Mesodermal cell (in vitro differentiated cells): ENCODE measurements at regions not wholly inside any gene's neighbourhood (a gene's known extent, or its start where the extent isn't known, plus 50 kb on each side); places are given as distances from the start of the nearest gene placed in this dataset.

ENCODE experiments used
- H3K27ac ChIP-seq: 2 replicates; pipeline ENCODE4 v1.7.0; 2013; ENCODE audit warnings: mild to moderate bottlenecking, low read depth, low read length, moderate library complexity; ENCODE audit not compliant: severe bottlenecking
- H3K36me3 ChIP-seq: 2 replicates; pipeline ENCODE4 v1.7.1; 2013; ENCODE audit warnings: mild to moderate bottlenecking, low read length, moderate library complexity; ENCODE audit not compliant: control insufficient read depth, insufficient read depth
- H3K4me1 ChIP-seq: one replicate; pipeline ENCODE4 v1.7.1; 2013; ENCODE audit warnings: mild to moderate bottlenecking, low read length; ENCODE audit not compliant: insufficient read depth, control insufficient read depth, poor library complexity, severe bottlenecking
- H3K4me3 ChIP-seq: 2 replicates; pipeline ENCODE4 v1.7.0; 2013; ENCODE audit warnings: low read length, control low read depth, mild to moderate bottlenecking; ENCODE audit not compliant: insufficient read depth, poor library complexity, severe bottlenecking; ENCODE audit errors: extremely low read depth
- H3K9me3 ChIP-seq: 2 replicates; pipeline ENCODE4 v1.7.1; 2013; ENCODE audit warnings: mild to moderate bottlenecking, low read length, moderate library complexity; ENCODE audit not compliant: control insufficient read depth
- WGBS, 2 experiments: methylation state at CpG; one replicate each; pipeline ENCODE4 v1.1.5; 2013; ENCODE audit warnings: missing lambda C conversion rate in 2 of 2; ENCODE audit not compliant: insufficient coverage in 2 of 2; 5-methylcytosine and 5-hydroxymethylcytosine counted together

DNA sequence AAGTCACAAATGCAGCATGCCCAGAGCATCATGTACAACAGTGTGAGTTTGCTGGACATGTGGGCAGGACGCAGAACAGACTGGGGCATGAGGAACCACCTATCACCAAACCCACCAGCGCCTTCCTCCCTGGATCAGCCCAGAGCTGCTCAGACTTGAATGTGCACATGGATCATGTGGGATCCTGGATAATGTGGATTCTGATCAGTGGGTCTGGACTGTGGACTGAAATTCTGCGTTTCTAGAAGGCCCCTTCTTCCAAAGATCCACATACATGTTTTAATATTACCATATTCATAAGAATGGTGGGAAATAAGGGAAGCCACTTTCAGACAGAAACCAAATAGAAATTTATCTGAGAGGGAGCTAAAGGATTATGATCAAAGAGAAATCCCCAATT, 85.6 kb upstream of the VPREB1 start:
- 83% methylated on average over 1 of the region's 3 CpGs; no CpG with 5 or more reads in 1 of the 2 experiments for WGBS, 2 experiments
- Histone ChIP-seq H3K9me3 (no peaks in the 10 kb centered on the region), H3K4me1 (no peaks in the 10 kb centered on the region), H3K27ac (no peak overlapping the region), H3K36me3 (no peaks in the 10 kb centered on the region), H3K4me3 (no peak overlapping the region)

GRCh38 chr22:22158207-22158816, 86.3 kb upstream of the VPREB1 start:
- H3K4me1 ChIP-seq, result no peaks in the 10 kb centered on the region
- H3K36me3 ChIP-seq, result no peaks in the 10 kb centered on the region
- no peak overlapping the region for H3K27ac ChIP-seq
- no peaks in the 10 kb centered on the region for H3K9me3 ChIP-seq
- H3K4me3 ChIP-seq, result no peak overlapping the region
- 76 to 87% methylated on average over 4 of the region's 4 CpGs for WGBS, 2 experiments

GRCh38 chr22:22157348-22157725, 87.2 kb upstream of the VPREB1 start:
- no peaks in the 10 kb centered on the region for H3K4me1 ChIP-seq
- H3K36me3 ChIP-seq, result no peaks in the 10 kb centered on the region
- 100% methylated on average over 2 of the region's 2 CpGs for WGBS, 2 experiments
- H3K4me3 ChIP-seq, result no peak overlapping the region
- H3K27ac ChIP-seq, result no peak overlapping the region
- no peaks in the 10 kb centered on the region for H3K9me3 ChIP-seq

GRCh38 chr22:22156716-22157347, 87.8 kb upstream of the VPREB1 start:
- WGBS, 2 experiments, result 53 to 58% methylated on average over 7 of the region's 9 CpGs
- H3K36me3 ChIP-seq, result no peaks in the 10 kb centered on the region

GRCh38 chr22:22156348-22156715, 88.3 kb upstream of the VPREB1 start:
- no CpG with 5 or more reads among the region's 2 CpGs for WGBS, 2 experiments
- H3K9me3 ChIP-seq, result no peaks in the 10 kb centered on the region
- no peaks in the 10 kb centered on the region for H3K4me1 ChIP-seq
- no peak overlapping the region for H3K4me3 ChIP-seq
- H3K36me3 ChIP-seq, result no peaks in the 10 kb centered on the region
- H3K27ac ChIP-seq, result no peak overlapping the region

More at GRCh38 chr22:22156716-22157347, 87.8 kb upstream of the VPREB1 start:
- Histone ChIP-seq H3K9me3 (no peaks in the 10 kb centered on the region), H3K27ac (no peak overlapping the region), H3K4me3 (no peak overlapping the region), H3K4me1 (no peaks in the 10 kb centered on the region)

- Histone ChIP-seq H3K4me1 (no peaks in the 10 kb centered on the region), H3K36me3 (no peaks in the 10 kb centered on the region), H3K4me3 (no peak overlapping the region), H3K27ac (no peak overlapping the region), H3K9me3 (no peaks in the 10 kb centered on the region)
- WGBS, 2 experiments, result 57% methylated on average over 1 of the region's 2 CpGs
These were observed 89.0 kb upstream of the VPREB1 start for GRCh38 chr22:22155607-22156006.

DNA sequence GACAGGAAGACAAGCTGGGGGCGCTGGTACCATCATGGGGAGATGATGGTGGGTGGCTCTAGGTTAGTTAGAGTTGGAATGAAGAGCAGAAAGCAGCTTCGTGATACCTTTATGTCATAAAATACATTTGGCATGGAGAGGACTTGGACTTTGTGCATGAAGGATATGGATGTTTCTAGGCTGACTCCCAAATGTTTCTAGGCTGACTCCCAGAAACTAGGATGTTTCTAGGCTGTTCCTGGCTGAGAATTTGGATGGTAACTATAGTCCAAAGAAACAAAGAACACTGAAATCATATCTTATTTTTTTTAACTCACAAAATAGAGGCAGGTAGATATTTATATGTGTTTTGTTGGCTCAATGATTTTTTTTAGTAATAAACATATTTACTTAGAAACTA, 89.4 kb upstream of the VPREB1 start:
- Histone ChIP-seq H3K4me1 (no peaks in the 10 kb centered on the region), H3K4me3 (no peak overlapping the region), H3K27ac (no peak overlapping the region), H3K36me3 (no peaks in the 10 kb centered on the region), H3K9me3 (no peaks in the 10 kb centered on the region)
- WGBS, 2 experiments, result 47 to 50% methylated on average over 1 to 2 of the region's 2 CpGs

- H3K4me3 ChIP-seq, result no peak overlapping the region
These were observed 90.5 kb upstream of the VPREB1 start for GRCh38 chr22:22154040-22154439.

DNA sequence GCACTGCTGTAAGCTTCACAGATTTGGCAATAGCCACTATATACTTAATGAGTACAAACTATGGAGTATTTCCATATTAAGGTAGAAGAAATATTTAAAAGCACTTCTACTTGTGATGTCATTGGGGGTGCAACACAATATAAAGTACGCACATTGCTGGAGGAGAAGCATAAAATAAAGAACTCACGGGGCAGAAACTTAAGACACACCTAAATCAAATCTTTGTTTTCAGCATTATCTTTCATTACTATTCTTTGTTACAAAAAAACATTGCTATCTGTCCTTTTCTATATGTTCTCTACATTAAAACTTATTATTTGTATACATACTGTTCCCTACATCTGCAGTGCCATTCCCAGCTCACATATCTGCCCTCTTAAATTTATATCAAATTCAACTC, 93.3 kb upstream of the VPREB1 start:
- H3K4me3 ChIP-seq, result no peak overlapping the region
- 94% methylated on average over 2 of the region's 2 CpGs; no CpG with 5 or more reads in 1 of the 2 experiments for WGBS, 2 experiments
- H3K9me3 ChIP-seq, result no peaks in the 10 kb centered on the region
- H3K36me3 ChIP-seq, result no peaks in the 10 kb centered on the region
- H3K27ac ChIP-seq, result no peak overlapping the region
- H3K4me1 ChIP-seq, result no peaks in the 10 kb centered on the region

More at GRCh38 chr22:22154040-22154439, 90.5 kb upstream of the VPREB1 start:
- H3K27ac ChIP-seq, result no peak overlapping the region
- no peaks in the 10 kb centered on the region for H3K9me3 ChIP-seq
- 75 to 80% methylated on average over 1 of the region's 1 CpG for whole genome bisulfite sequencing, 2 experiments
- no peaks in the 10 kb centered on the region for H3K4me1 ChIP-seq
- no peaks in the 10 kb centered on the region for H3K36me3 ChIP-seq

DNA sequence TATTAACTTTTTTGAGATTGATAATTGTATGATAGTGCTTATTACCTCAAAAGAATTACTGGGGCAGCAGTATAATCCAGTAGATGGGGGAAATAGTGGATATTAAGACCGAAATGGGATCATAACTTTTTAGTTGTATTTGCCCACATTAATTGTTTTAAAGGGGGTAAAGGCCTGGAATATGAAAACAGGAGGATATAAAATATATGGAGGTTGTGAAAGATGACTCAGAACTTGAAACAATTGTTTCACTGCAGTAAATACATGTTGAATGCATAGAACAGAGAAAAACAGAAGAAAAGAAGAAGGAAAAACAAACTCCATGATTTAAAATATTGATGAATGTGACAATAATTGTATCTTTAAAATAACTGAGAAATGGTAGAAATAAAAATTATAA, 94.1 kb upstream of the VPREB1 start:
- H3K4me1 ChIP-seq, result no peaks in the 10 kb centered on the region
- no peak overlapping the region for H3K4me3 ChIP-seq
- no peaks in the 10 kb centered on the region for H3K9me3 ChIP-seq
- H3K27ac ChIP-seq, result no peak overlapping the region
- H3K36me3 ChIP-seq, result no peaks in the 10 kb centered on the region
- 71% methylated on average over 1 of the region's 1 CpG; no CpG with 5 or more reads in 1 of the 2 experiments for WGBS, 2 experiments

DNA sequence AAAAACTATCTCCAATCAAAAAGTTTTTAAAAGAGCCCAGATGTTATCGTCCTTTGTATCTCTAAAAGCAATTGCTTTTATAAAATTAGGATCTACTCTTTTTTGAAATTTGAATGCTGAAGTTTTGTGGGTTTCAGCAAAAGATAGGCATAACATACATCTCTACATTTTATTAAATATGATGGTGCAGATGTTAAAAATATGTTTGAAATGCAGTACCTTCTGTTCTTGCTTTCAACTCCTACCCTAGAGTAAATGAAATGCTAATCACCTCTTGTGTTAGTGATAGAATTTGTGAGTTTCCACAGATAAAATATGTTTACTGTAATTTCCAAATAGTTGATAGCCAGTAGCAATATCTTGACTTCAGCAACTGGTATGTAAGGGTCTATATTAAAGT, 95.7 kb upstream of the VPREB1 start:
- Histone ChIP-seq H3K36me3 (no peaks in the 10 kb centered on the region), H3K4me3 (no peak overlapping the region), H3K4me1 (no peaks in the 10 kb centered on the region), H3K27ac (no peak overlapping the region), H3K9me3 (no peaks in the 10 kb centered on the region)
- no CpG with 5 or more reads among the region's 1 CpG for WGBS, 2 experiments
